Gastroesophageal sphincter (tissue), 3 donors: ENCODE measurements at regions not wholly inside any gene's neighbourhood (a gene's known extent, or its start where the extent isn't known, plus 50 kb on each side); places are given as distances from the start of the nearest gene placed in this dataset.

Experiments used
- EP300 ChIP-seq: sonication (generic); formaldehyde crosslinking; IDR thresholded peaks from one replicate; pipeline ENCODE4 v1.6.1; 2017; ENCODE audit warnings: antibody characterized with exemption, mild to moderate bottlenecking
- POLR2A ChIP-seq, 2 donors: fragments of 450-650 bp; IDR thresholded peaks; one replicate each; pipeline ENCODE4 v1.6.1; 2017; ENCODE audit warnings: antibody characterized with exemption in 2 of 2, mild to moderate bottlenecking in 2 of 2, moderate library complexity in 1 of 2
- POLR2AphosphoS5 ChIP-seq: sonication (generic); formaldehyde crosslinking; IDR thresholded peaks from one replicate; pipeline ENCODE4 v1.6.1; 2017; ENCODE audit warnings: antibody characterized with exemption
- TF ChIP-seq, protein P1 (sequence below), 4 experiments: fragments of 200-600 bp in 2 of 4; fragments of 450-650 bp in 2 of 4; sonication (generic) in 1 of 4; IDR thresholded peaks; one replicate each; pipeline ENCODE4 v1.5.1; 2017 to 2019; ENCODE audit warnings: antibody characterized with exemption in 4 of 4, mild to moderate bottlenecking in 2 of 4, moderate library complexity in 2 of 4

DNA sequence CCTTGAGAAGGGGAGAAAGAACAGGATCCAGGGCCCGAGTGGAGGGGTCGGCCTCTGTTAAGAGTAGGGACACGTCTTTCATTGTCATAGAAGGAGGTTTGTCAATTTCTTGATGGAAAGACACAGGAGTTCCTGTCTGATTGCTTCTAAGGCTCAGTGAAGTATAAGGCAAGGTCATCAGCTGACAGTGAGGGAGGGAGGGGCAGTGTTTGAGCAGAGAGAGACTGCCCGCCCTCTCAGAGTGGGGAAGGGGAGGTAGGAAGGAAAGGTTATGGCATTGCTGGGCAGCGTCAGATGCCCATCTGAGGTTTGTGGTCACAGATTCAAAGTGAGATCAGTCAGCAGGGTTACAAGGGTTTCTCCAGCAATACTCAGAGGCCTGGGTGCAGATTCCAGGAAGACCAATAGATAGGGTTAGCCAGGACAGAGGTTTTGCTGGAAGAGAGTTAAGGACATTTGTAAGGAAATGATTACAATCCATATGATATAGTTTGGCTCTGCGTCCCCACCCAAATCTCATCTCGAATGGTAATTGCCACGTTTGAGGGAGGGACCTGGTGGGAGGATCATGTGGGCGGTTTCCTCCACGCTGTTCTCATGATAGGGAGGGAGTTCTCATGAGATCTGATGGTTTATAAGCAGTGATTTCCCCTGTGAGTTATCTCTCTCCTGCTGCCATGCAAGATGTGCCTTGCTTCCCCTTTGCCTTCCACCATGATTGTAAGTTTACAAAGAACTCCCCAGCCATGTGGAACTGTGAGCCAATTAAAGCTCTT, 127.2 kb upstream of the GJB5 start:
- TF ChIP-seq EP300 (no peak), POLR2AphosphoS5 (no peak), POLR2A (IDR thresholded peaks at IDR 0.05) (no peak)
- TF ChIP-seq, protein P1, sequence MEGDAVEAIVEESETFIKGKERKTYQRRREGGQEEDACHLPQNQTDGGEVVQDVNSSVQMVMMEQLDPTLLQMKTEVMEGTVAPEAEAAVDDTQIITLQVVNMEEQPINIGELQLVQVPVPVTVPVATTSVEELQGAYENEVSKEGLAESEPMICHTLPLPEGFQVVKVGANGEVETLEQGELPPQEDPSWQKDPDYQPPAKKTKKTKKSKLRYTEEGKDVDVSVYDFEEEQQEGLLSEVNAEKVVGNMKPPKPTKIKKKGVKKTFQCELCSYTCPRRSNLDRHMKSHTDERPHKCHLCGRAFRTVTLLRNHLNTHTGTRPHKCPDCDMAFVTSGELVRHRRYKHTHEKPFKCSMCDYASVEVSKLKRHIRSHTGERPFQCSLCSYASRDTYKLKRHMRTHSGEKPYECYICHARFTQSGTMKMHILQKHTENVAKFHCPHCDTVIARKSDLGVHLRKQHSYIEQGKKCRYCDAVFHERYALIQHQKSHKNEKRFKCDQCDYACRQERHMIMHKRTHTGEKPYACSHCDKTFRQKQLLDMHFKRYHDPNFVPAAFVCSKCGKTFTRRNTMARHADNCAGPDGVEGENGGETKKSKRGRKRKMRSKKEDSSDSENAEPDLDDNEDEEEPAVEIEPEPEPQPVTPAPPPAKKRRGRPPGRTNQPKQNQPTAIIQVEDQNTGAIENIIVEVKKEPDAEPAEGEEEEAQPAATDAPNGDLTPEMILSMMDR (IDR thresholded peaks at IDR 0.05): no peak
